Ascending aorta (tissue), 2 donors: ENCODE measurements at regions not wholly inside any gene's neighbourhood (a gene's known extent, or its start where the extent isn't known, plus 50 kb on each side); places are given as distances from the start of the nearest gene placed in this dataset.

Experiments
- DNase-seq, 2 donors: peaks; one replicate each; pipeline ENCODE4 v3.0.0-alpha.2; 2019; ENCODE audit warnings: low spot score in 2 of 2
- H3K27ac ChIP-seq, 2 donors: fragments of 200-600 bp; sonication (generic); one replicate each; pipeline ENCODE4 v1.5.1; 2016 to 2017; ENCODE audit warnings: mild to moderate bottlenecking in 1 of 2
- H3K27me3 ChIP-seq: fragments of 200-600 bp; sonication (generic); one replicate; pipeline ENCODE4 v1.5.1; 2017
- H3K36me3 ChIP-seq, 2 donors: fragments of 200-600 bp; sonication (generic); one replicate each; pipeline ENCODE4 v1.5.1; 2016
- H3K4me1 ChIP-seq, 2 donors: fragments of 200-600 bp; sonication (generic); one replicate each; pipeline ENCODE4 v1.5.1; 2016 to 2017; ENCODE audit warnings: mild to moderate bottlenecking in 1 of 2
- H3K4me3 ChIP-seq, 2 donors: fragments of 200-600 bp; sonication (generic); one replicate each; pipeline ENCODE4 v1.5.1; 2016 to 2017; ENCODE audit warnings: mild to moderate bottlenecking in 1 of 2
- H3K9me3 ChIP-seq, 2 donors: fragments of 200-600 bp; sonication (generic); one replicate each; pipeline ENCODE4 v1.5.1; 2016
- CTCF ChIP-seq, 3 experiments: fragments of 200-600 bp in 2 of 3; fragments of 450-650 bp in 1 of 3; sonication (generic) in 2 of 3; IDR thresholded peaks; one replicate each; pipeline ENCODE4 v1.5.1; 2016 to 2019; ENCODE audit warnings: antibody characterized with exemption in 3 of 3, mild to moderate bottlenecking in 1 of 3, moderate library complexity in 1 of 3
- intact Hi-C: fragments of 100-400 bp; cut with DNase I; formaldehyde crosslinking; loops from one replicate; pipeline ENCODE4 v1.15.1; 2023

GRCh38 chr6:74519163-74519562, 686.7 kb downstream of the COL12A1 start:
- Histone ChIP-seq H3K4me1 (no peaks in the 10 kb centered on the region), H3K27ac (no peak overlapping the region), H3K4me3 (no peak overlapping the region), H3K9me3 (peaks cover 0 to 5% of the 10 kb centered on the region in 2 donors), H3K36me3 (no peaks in the 10 kb centered on the region), H3K27me3 (no peaks in the 10 kb centered on the region)
- TF ChIP-seq CTCF (IDR thresholded peaks at IDR 0.05) = no peak
- no peak for DNase-seq
- intact Hi-C loops = no loop called here

- H3K27ac ChIP-seq = no peak overlapping the region
- TF ChIP-seq CTCF (IDR thresholded peaks at IDR 0.05) = no peak
- H3K9me3 ChIP-seq = peaks cover 0 to 5% of the 10 kb centered on the region in 2 donors
- H3K27me3 ChIP-seq = no peaks in the 10 kb centered on the region
- intact Hi-C loops = no loop called here
- H3K4me3 ChIP-seq = no peak overlapping the region
- no peaks in the 10 kb centered on the region for H3K4me1 ChIP-seq
- H3K36me3 ChIP-seq = no peaks in the 10 kb centered on the region
- DNase-seq = no peak
Observed at GRCh38 chr6:74518035-74518434, 687.8 kb downstream of the COL12A1 start.

GRCh38 chr6:74510878-74511277, 695.0 kb downstream of the COL12A1 start:
- H3K36me3 ChIP-seq = no peaks in the 10 kb centered on the region
- H3K27ac ChIP-seq = no peak overlapping the region
- H3K9me3 ChIP-seq = peaks cover 0 to 28% of the 10 kb centered on the region in 2 donors
- H3K4me1 ChIP-seq = no peaks in the 10 kb centered on the region
- no peak overlapping the region for H3K4me3 ChIP-seq
- TF ChIP-seq CTCF (IDR thresholded peaks at IDR 0.05) = no peak
- no peak for DNase-seq
- intact Hi-C loops = no loop called here
- no peaks in the 10 kb centered on the region for H3K27me3 ChIP-seq

- H3K27me3 ChIP-seq = no peaks in the 10 kb centered on the region
- intact Hi-C loops = no loop called here
- DNase-seq = no peak
- no peak overlapping the region for H3K27ac ChIP-seq
- no peak overlapping the region for H3K4me3 ChIP-seq
- TF ChIP-seq CTCF (IDR thresholded peaks at IDR 0.05) = no peak
- no peaks in the 10 kb centered on the region for H3K36me3 ChIP-seq
- peaks cover 11 to 43% of the 10 kb centered on the region in 2 donors for H3K9me3 ChIP-seq
- H3K4me1 ChIP-seq = no peaks in the 10 kb centered on the region
Observed at GRCh38 chr6:74507649-74508048, 698.2 kb downstream of the COL12A1 start.

- TF ChIP-seq CTCF (IDR thresholded peaks at IDR 0.05) = no peak
- intact Hi-C loops = no loop called here
- H3K4me3 ChIP-seq = no peak overlapping the region
- H3K9me3 ChIP-seq = peaks cover 11 to 40% of the 10 kb centered on the region in 2 donors
- H3K27me3 ChIP-seq = no peaks in the 10 kb centered on the region
- no peak for DNase-seq
- no peaks in the 10 kb centered on the region for H3K4me1 ChIP-seq
- H3K36me3 ChIP-seq = no peaks in the 10 kb centered on the region
- no peak overlapping the region for H3K27ac ChIP-seq
Observed at GRCh38 chr6:74505391-74505790, 700.5 kb downstream of the COL12A1 start.

GRCh38 chr6:74504941-74505340, 700.9 kb downstream of the COL12A1 start:
- H3K27ac ChIP-seq = no peak overlapping the region
- H3K9me3 ChIP-seq = peaks cover 11 to 36% of the 10 kb centered on the region in 2 donors
- no peaks in the 10 kb centered on the region for H3K27me3 ChIP-seq
- no peak for DNase-seq
- no peak for TF ChIP-seq CTCF (IDR thresholded peaks at IDR 0.05)
- H3K36me3 ChIP-seq = no peaks in the 10 kb centered on the region
- H3K4me3 ChIP-seq = no peak overlapping the region
- H3K4me1 ChIP-seq = no peaks in the 10 kb centered on the region
- intact Hi-C loops = no loop called here
